Renal pelvis (tissue), 1 donor: ENCODE measurements at regions not wholly inside any gene's neighbourhood (a gene's known extent, or its start where the extent isn't known, plus 50 kb on each side); places are given as distances from the start of the nearest gene placed in this dataset.

Experiments
- DNase-seq: peaks from one replicate; pipeline ENCODE4 v3.0.0-alpha.2; 2013

DNA sequence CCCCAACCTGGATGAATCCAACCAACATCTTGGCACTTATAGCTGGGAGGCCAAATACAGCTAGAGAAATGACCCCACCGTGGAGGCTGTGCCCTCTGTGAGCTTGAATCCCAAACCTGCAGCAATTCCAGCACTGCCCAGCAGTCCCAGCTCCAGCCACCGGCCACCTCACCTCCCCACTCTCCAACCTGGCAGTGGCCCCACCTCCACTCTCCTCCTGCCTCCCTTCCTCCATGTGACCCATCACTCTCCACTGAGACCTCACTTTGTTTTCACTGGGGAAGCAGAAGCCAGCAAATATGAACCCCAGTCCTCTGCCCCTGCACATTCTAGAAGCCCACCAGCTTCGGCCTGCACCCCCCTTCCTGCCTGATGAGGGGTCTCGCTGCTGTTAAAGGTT lies 79.7 kb upstream of the LINGO1 start:
- DNase-seq = no peak

- DNase-seq = no peak
Measured at GRCh38 chr15:77710637-77711036, 77.9 kb upstream of the LINGO1 start.

DNA sequence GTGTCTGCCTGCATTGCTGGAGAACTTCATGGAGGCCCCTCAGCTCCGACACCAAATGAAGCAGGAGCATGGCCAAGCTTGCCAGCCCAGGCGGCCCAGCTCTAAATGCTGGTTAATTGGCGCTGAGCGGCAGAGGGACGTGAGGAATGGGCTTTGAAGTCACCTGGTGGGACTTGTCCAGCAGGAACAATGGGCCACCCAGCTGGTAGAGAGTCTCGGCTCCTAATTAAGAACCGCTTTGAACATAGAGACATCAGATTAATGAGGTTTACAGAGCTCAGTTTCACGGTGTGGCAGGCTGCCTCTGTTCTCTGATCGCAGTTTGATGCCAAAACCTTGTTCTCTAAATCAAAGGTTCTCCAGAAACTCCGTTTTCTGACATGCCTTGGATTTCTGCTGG lies 77.5 kb upstream of the LINGO1 start:
- no peak for DNase-seq

- DNase-seq = no peak
Measured at GRCh38 chr15:77709135-77709886, 76.6 kb upstream of the LINGO1 start.

- DNase-seq = no peak
Measured at GRCh38 chr15:77706482-77707244, 74.0 kb upstream of the LINGO1 start.

GRCh38 chr15:77702211-77702957 lies 69.7 kb upstream of the LINGO1 start:
- peak; percentile 61 for DNase-seq

GRCh38 chr15:77698481-77698880 lies 65.8 kb upstream of the LINGO1 start:
- DNase-seq = no peak

DNA sequence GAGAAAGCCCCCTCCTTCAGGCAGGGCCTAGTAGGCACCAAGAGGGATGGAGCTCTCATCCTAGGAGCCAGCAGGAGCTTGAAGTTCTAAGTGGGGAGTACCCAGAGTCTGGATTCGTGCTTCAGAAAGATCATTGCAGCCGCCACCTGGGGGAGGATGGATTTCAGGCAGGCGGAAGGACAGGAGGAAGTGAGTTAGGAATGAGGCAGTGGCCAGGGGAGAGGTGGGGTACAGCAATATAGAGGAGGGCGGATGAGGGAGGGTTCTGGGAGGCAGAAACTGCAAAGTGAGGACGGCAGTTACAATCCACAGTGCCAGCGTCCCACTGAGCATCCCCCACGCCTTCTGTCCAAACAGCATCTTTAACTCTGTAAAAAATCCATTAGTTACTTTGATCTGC lies 65.2 kb upstream of the LINGO1 start:
- DNase-seq = no peak

DNA sequence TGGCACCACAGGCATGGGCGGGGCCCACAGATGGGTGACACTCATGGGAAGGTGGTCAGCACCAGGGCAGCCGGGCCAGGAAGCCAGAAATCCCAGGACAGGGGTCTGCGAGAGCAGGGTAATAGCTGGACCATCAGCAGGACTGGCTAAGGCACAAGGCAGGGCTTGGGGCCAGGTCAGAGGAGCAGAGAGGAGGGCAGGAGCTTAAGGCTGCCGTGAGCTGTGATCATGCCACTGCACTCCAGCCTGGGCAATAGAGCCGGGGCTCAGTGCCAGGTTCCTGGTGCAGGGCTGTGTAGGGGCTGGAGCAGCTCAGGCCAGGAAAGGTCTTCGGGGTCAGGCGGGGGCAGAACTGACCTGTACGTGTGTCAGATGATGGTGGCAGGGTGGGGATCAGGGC lies 64.2 kb upstream of the LINGO1 start:
- DNase-seq = no peak

- DNase-seq = no peak
Measured at GRCh38 chr15:77695961-77696582, 63.4 kb upstream of the LINGO1 start.

GRCh38 chr15:77695548-77695947 lies 62.8 kb upstream of the LINGO1 start:
- DNase-seq = no peak

DNA sequence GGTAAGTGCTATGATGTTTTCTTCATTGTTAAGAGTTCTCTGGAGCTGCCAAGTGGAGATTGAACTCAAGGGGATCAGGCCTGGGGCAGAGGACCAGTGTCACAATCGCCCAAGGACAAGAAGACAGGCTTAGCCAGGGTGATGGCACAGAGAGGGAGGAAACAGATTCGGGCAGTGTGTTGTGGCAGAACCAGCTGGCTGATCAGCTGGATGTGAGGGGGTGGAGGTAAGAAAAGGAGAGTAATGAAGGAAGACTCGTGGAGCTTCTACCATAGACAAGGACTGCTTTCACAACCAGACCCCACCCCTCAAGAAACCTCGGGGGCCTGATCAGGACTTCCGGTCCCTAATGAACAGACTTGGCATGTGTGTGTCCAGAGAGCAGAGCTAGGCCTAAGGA lies 60.9 kb upstream of the LINGO1 start:
- DNase-seq = no peak

DNA sequence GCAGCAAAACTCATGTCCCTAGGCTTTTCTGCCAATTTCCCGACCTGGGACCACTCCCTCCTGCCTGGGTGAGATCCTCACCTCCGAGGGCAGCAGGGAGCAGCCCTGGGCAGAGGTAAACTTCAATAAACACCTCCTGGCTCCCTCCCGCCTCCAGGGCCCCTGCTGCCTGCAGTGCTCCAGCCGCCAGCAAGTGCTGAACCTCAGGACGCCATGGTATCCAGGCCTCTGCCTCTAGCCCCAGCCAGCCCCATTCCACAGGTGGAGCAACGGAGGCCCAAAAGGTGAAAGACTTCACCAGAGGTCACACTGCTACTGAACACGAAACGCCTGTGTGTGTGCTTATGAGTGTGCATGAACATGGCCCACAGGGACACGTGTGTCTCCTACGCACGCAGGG lies 59.9 kb upstream of the LINGO1 start:
- no peak for DNase-seq

GRCh38 chr15:77691607-77692006 lies 58.9 kb upstream of the LINGO1 start:
- DNase-seq = no peak

DNA sequence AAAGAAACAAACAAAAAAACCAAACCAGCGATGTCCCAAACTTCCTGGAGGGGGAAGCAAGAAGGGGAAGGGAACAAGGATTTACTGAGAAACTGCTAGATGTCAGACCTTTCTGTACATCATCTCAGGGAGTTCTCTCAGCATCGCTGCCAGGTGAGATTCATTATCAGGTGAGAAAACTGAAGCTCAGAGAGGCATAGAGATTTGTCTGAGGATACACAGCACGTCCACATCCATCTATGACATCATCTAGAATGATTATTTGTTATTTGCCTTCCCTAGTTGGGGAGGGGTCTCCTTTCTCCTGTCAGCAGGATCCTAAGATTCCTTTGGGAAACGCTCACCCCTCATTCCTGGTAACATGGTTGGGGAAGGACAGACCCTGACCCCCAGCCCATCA lies 57.1 kb upstream of the LINGO1 start:
- DNase-seq = no peak

GRCh38 chr15:77688693-77689092 lies 56.0 kb upstream of the LINGO1 start:
- DNase-seq = no peak

DNA sequence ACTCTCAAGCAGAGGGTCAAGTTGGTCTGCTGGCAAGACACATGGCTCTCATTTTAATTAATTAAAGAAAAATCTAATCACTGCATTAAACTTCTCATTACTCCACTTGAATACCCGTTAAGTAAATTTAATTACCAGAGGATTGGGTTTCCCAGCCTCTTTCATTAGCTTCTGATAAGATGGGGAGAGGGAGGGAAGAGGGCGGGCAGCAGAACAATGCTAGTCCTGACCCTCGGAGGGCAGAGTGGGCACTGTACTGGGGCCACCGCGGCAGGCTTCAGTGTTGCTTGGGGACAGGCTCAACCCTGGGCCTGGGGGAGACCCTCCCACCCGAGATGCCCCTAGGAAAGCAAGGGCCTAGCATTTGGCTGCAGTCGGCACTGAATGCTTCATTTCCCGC lies 55.6 kb upstream of the LINGO1 start:
- no peak for DNase-seq

DNA sequence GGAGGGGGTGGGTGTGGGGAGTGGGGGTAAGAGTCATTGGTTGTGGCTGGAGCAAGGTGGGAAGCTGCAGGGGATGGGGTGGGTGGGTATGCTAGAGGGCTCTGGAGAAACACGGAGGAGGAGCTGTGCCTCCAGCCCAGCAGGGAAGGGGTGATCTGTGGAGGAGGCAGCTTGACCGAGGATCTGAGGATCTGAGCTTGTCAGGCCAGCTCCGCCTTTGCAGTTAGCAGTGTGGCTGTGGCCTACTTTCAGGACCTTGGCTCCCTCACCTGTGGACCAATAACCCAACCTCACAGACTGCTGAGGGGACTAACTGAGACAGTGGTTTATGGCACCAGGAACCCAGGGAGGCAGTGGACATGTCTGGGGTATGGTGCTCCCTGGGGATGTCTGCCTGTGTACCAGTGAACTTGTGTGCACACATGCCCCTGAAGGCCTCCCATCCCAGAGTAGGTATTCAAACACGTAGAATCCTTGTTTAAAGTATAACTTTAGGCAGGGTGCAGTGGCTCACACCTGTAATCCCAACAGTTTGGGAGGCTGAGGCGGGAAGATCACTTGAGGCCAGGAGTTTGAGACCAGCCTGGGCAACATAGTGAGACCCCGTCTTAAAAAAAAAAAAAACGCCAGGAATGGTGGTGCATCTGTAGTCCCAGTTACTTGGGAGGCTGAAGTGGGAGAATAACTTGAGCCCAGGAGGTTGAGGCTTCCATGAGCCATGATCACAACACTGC lies 52.5 kb upstream of the LINGO1 start:
- DNase-seq = no peak

DNA sequence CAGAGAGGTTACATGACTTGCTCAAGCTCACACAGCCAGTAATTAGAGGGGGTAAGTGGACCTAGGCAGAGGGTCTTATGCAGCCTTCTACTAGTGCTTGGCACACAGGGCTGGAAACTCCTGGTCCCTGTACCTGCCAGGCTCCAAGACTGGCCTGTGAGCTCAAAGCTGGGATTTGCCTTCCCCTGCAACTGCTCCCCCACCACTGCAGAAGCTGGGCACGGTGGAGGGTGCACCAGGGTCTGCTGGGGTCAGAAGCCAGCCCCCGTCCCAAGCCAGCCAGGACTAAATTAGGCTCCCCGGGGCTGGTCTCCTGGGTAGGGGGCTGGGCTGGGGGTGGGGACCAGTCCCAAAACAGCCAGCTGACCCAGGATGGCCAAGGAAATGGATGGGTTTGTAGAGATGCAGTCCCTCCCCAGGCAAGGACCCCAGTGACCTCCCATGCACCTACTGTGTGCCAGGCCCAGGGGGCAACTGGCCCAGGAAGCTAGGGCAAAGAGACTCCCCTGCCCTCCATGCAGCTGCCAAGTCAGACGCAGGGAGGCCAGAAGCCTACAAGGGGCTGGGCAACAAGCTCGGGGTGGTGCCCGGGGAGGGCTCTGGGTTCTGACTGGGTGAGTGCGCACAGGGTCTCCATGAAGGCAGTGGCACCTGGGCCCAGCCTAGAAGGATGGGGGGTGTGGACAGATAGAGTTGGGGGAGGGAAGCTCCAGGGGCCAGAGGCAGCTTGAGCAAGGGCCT lies 51.8 kb upstream of the LINGO1 start:
- no peak for DNase-seq

GRCh38 chr15:77682564-77682963 lies 49.9 kb upstream of the LINGO1 start:
- no peak for DNase-seq
